Esophagus muscularis mucosa (tissue), 4 donors: ENCODE measurements at regions not wholly inside any gene's neighbourhood (a gene's known extent, or its start where the extent isn't known, plus 50 kb on each side); places are given as distances from the start of the nearest gene placed in this dataset.

Experiments used
- DNase-seq: peaks from one replicate; pipeline ENCODE4 v3.0.0-alpha.2; 2017; ENCODE audit errors: extremely low spot score
- H3K27ac ChIP-seq, 4 donors: fragments of 200-600 bp; sonication (generic); replicated peaks in 1 of 4; 1 replicate in 3 of 4; 2 replicates in 1 of 4; pipeline ENCODE4 v1.5.1; 2016 to 2019; ENCODE audit warnings: mild to moderate bottlenecking in 1 of 4
- H3K27me3 ChIP-seq, 4 donors: fragments of 200-600 bp; sonication (generic); one replicate each; pipeline versions ENCODE4 v1.5.1 to v1.6.0; 2016 to 2019
- H3K36me3 ChIP-seq, 4 donors: fragments of 200-600 bp; sonication (generic); one replicate each; pipeline ENCODE4 v1.5.1; 2016 to 2019
- H3K4me1 ChIP-seq, 4 donors: fragments of 200-600 bp; sonication (generic); one replicate each; pipeline ENCODE4 v1.5.1; 2016 to 2019
- H3K4me3 ChIP-seq, 4 donors: fragments of 200-600 bp; sonication (generic); 1 replicate in 2 of 4; 2 replicates in 2 of 4; pipeline ENCODE4 v1.5.1; 2016 to 2019; ENCODE audit warnings: mild to moderate bottlenecking in 4 of 4, moderate library complexity in 1 of 4
- H3K9me3 ChIP-seq, 4 donors: fragments of 200-600 bp; sonication (generic); 1 replicate in 3 of 4; 2 replicates in 1 of 4; pipeline ENCODE4 v1.5.1; 2016 to 2019
- CTCF ChIP-seq, 3 experiments: fragments of 200-600 bp in 2 of 3; fragments of 450-650 bp in 1 of 3; sonication (generic) in 2 of 3; IDR thresholded peaks; one replicate each; pipeline ENCODE4 v1.5.1; 2017 to 2019; ENCODE audit warnings: antibody characterized with exemption in 3 of 3, mild to moderate bottlenecking in 2 of 3, moderate library complexity in 1 of 3
- EP300 ChIP-seq: sonication (generic); formaldehyde crosslinking; IDR thresholded peaks from one replicate; pipeline ENCODE4 v1.6.1; 2017; ENCODE audit warnings: antibody characterized with exemption
- POLR2A ChIP-seq: fragments of 450-650 bp; IDR thresholded peaks from one replicate; pipeline ENCODE4 v1.6.1; 2017; ENCODE audit warnings: antibody characterized with exemption, moderate library complexity, mild to moderate bottlenecking, low read depth
- POLR2AphosphoS5 ChIP-seq, 2 donors: sonication (generic); formaldehyde crosslinking; IDR thresholded peaks; one replicate each; pipeline ENCODE4 v1.6.1; 2017; ENCODE audit warnings: antibody characterized with exemption in 2 of 2
- WGBS: methylation state at CpG from one replicate; pipeline ENCODE4 v1.1.5; 2018; 5-methylcytosine and 5-hydroxymethylcytosine counted together
- intact Hi-C: fragments of 100-400 bp; cut with DNase I; formaldehyde crosslinking; loops from one replicate; pipeline ENCODE4 v1.15.1; 2023

- 85% methylated on average over 1 of the region's 1 CpG for whole genome bisulfite sequencing
- intact Hi-C loops: no loop called here
- Histone ChIP-seq H3K4me1 (peaks cover 39 to 48% (median 44%) of the 10 kb centered on the region in 4 donors), H3K27ac (peak overlapping the region in 2 of 4 donors; percentile 58 to 84), H3K36me3 (no peaks in the 10 kb centered on the region), H3K9me3 (no peaks in the 10 kb centered on the region), H3K4me3 (no peak overlapping the region), H3K27me3 (no peaks in the 10 kb centered on the region)
- no peak for TF ChIP-seq POLR2A
- TF ChIP-seq POLR2AphosphoS5 (IDR thresholded peaks at IDR 0.05): no peak
- no peak for TF ChIP-seq CTCF (IDR thresholded peaks at IDR 0.05)
- no peak for TF ChIP-seq EP300
- no peak for DNase-seq
These were observed 89.3 kb upstream of the HAAO start for GRCh38 chr2:42881732-42882131.

- 73% methylated on average over 9 of the region's 9 CpGs for WGBS
- no peak for TF ChIP-seq CTCF (IDR thresholded peaks at IDR 0.05)
- no peak for TF ChIP-seq EP300
- no peak for TF ChIP-seq POLR2AphosphoS5 (IDR thresholded peaks at IDR 0.05)
- TF ChIP-seq POLR2A: no peak
- Histone ChIP-seq H3K36me3 (no peaks in the 10 kb centered on the region), H3K27ac (peak overlapping the region; percentile 37 to 84 (median 54)), H3K27me3 (no peaks in the 10 kb centered on the region), H3K4me1 (peaks cover 46 to 55% (median 51%) of the 10 kb centered on the region in 4 donors), H3K4me3 (no peak overlapping the region), H3K9me3 (no peaks in the 10 kb centered on the region)
- intact Hi-C loops: no loop called here
- no peak for DNase-seq
These were observed 88.6 kb upstream of the HAAO start for GRCh38 chr2:42880738-42881690.

GRCh38 chr2:42879913-42880737, 87.7 kb upstream of the HAAO start:
- no peak overlapping the region for H3K4me3 ChIP-seq
- WGBS: 67% methylated on average over 18 of the region's 18 CpGs
- no peaks in the 10 kb centered on the region for H3K27me3 ChIP-seq
- peaks cover 55 to 64% (median 60%) of the 10 kb centered on the region in 4 donors for H3K4me1 ChIP-seq
- H3K27ac ChIP-seq: peak overlapping the region; percentile 37 to 84 (median 54)
- TF ChIP-seq EP300: no peak
- TF ChIP-seq POLR2A: no peak
- TF ChIP-seq CTCF (IDR thresholded peaks at IDR 0.05): no peak
- no peak for TF ChIP-seq POLR2AphosphoS5 (IDR thresholded peaks at IDR 0.05)
- no peaks in the 10 kb centered on the region for H3K9me3 ChIP-seq
- no peak for DNase-seq
- intact Hi-C loops: no loop called here
- no peaks in the 10 kb centered on the region for H3K36me3 ChIP-seq

- H3K4me3 ChIP-seq: no peak overlapping the region
- peaks cover 64 to 72% (median 68%) of the 10 kb centered on the region in 4 donors for H3K4me1 ChIP-seq
- peak overlapping the region; percentile 37 to 84 (median 54) for H3K27ac ChIP-seq
- DNase-seq: no peak
- no peaks in the 10 kb centered on the region for H3K27me3 ChIP-seq
- H3K9me3 ChIP-seq: no peaks in the 10 kb centered on the region
- intact Hi-C loops: no loop called here
- no peak for TF ChIP-seq POLR2A
- no peak for TF ChIP-seq POLR2AphosphoS5 (IDR thresholded peaks at IDR 0.05)
- no peak for TF ChIP-seq EP300
- TF ChIP-seq CTCF (IDR thresholded peaks at IDR 0.05): no peak
- H3K36me3 ChIP-seq: no peaks in the 10 kb centered on the region
- 86% methylated on average over 4 of the region's 6 CpGs for WGBS
These were observed 86.8 kb upstream of the HAAO start for GRCh38 chr2:42879121-42879705.
